Keratinocyte (primary cell): ENCODE measurements at regions not wholly inside any gene's neighbourhood (a gene's known extent, or its start where the extent isn't known, plus 50 kb on each side); places are given as distances from the start of the nearest gene placed in this dataset.

Source experiments
- DNase-seq: peaks from one replicate; pipeline ENCODE4 v3.0.0-alpha.2; 2011; ENCODE audit warnings: low read depth, missing footprints, low spot score
- FAIRE-seq: peaks from 2 replicates; lab custom pipeline; 2011; peaks lifted over from hg19 to GRCh38; lab: Jason Lieb, UNC
- H2AFZ ChIP-seq: 2 replicates; pipeline ENCODE4 v1.6.0; 2012; ENCODE audit warnings: low read length, control low read depth, inconsistent platforms; ENCODE audit not compliant: control insufficient read depth
- H3K27ac ChIP-seq: 2 replicates; pipeline ENCODE4 v1.5.1; 2011; ENCODE audit warnings: low read length; ENCODE audit not compliant: control insufficient read depth, insufficient read depth
- H3K27me3 ChIP-seq: 3 replicates; pipeline ENCODE4 v1.6.0; 2011; ENCODE audit warnings: low read length; ENCODE audit not compliant: control insufficient read depth, insufficient read depth; ENCODE audit errors: extremely low read depth
- H3K36me3 ChIP-seq, 2 experiments: 2 replicates in 1 of 2; 3 replicates in 1 of 2; pipeline ENCODE4 v1.5.1; 2011; ENCODE audit warnings: low read length in 2 of 2, mild to moderate bottlenecking in 1 of 2; ENCODE audit not compliant: control insufficient read depth in 2 of 2, insufficient read depth in 2 of 2; ENCODE audit errors: extremely low read depth in 1 of 2
- H3K4me1 ChIP-seq: 3 replicates; pipeline ENCODE4 v1.5.1; 2011; ENCODE audit warnings: low read length; ENCODE audit not compliant: control insufficient read depth, insufficient read depth; ENCODE audit errors: extremely low read depth
- H3K4me2 ChIP-seq: 3 replicates; pipeline ENCODE4 v1.6.0; 2011; ENCODE audit warnings: low read depth, low read length; ENCODE audit not compliant: control insufficient read depth, insufficient read depth; ENCODE audit errors: extremely low read depth
- H3K4me3 ChIP-seq, 3 experiments: fragments of 200-600 bp in 1 of 3; sonication (generic) in 1 of 3; 2 replicates in 2 of 3; 3 replicates in 1 of 3; pipeline ENCODE4 v1.5.1; 2011 to 2016; ENCODE audit warnings: low read length in 3 of 3, mild to moderate bottlenecking in 3 of 3, control low read depth in 2 of 3, inconsistent platforms in 1 of 3, low read depth in 1 of 3, mixed read lengths in 1 of 3, mixed run types in 1 of 3, moderate library complexity in 1 of 3; ENCODE audit not compliant: control insufficient read depth in 2 of 3, insufficient read depth in 2 of 3; ENCODE audit errors: extremely low read depth in 1 of 3
- H3K79me2 ChIP-seq: 2 replicates; pipeline ENCODE4 v1.6.0; 2012; ENCODE audit warnings: low read length; ENCODE audit not compliant: control insufficient read depth, insufficient read depth
- H3K9ac ChIP-seq: 3 replicates; pipeline ENCODE4 v1.6.0; 2011; ENCODE audit warnings: low read length; ENCODE audit not compliant: control insufficient read depth, insufficient read depth; ENCODE audit errors: extremely low read depth
- H3K9me1 ChIP-seq: 3 replicates; pipeline ENCODE4 v1.6.0; 2011; ENCODE audit warnings: low read length; ENCODE audit not compliant: control insufficient read depth, insufficient read depth; ENCODE audit errors: extremely low read depth
- H3K9me3 ChIP-seq: 2 replicates; pipeline ENCODE4 v1.5.1; 2012; ENCODE audit warnings: low read depth, low read length; ENCODE audit not compliant: control insufficient read depth
- H4K20me1 ChIP-seq: 3 replicates; pipeline ENCODE4 v1.6.0; 2011; ENCODE audit warnings: low read length; ENCODE audit not compliant: control insufficient read depth, insufficient read depth; ENCODE audit errors: extremely low read depth
- CTCF ChIP-seq, 3 experiments: IDR thresholded peaks in 1 of 3; conservative IDR thresholded peaks in 1 of 3; optimal IDR thresholded peaks in 1 of 3; 2 replicates in 2 of 3; 3 replicates in 1 of 3; pipeline versions ENCODE3 to v1.5.1; 2011; ENCODE audit warnings: low read length in 3 of 3, mild to moderate bottlenecking in 3 of 3, moderate library complexity in 2 of 3, control low read depth in 1 of 3, inconsistent platforms in 1 of 3; ENCODE audit not compliant: insufficient read depth in 2 of 3; ENCODE audit errors: extremely low read depth in 1 of 3
- EZH2 ChIP-seq: IDR thresholded peaks from one replicate; pipeline ENCODE4 v1.6.1; 2012; ENCODE audit warnings: inconsistent platforms, mild to moderate bottlenecking, low read length, moderate library complexity
- dilution Hi-C: fragments of 300-500 bp; cut with MboI; formaldehyde crosslinking; loops from one replicate; pipeline ENCODE4 v1.7.0; 2020; ENCODE audit warnings: low sequenced_read_pairs; ENCODE audit not compliant: extremely low pct_ligation_motif_present

- H3K4me3 ChIP-seq = no peak overlapping the region
- dilution Hi-C loops = no loop called here
- no peak overlapping the region for H3K27ac ChIP-seq
- peaks cover 10% of the 10 kb centered on the region for H3K9me3 ChIP-seq
- no peaks in the 10 kb centered on the region for H3K27me3 ChIP-seq
- no peaks in the 10 kb centered on the region for H3K79me2 ChIP-seq
- H3K4me1 ChIP-seq = no peaks in the 10 kb centered on the region
- FAIRE-seq = no peak
- no peak for DNase-seq
- no peaks in the 10 kb centered on the region for H3K9me1 ChIP-seq
- H2AFZ ChIP-seq = no peak overlapping the region
- H3K4me2 ChIP-seq = no peak overlapping the region
- no peaks in the 10 kb centered on the region for H3K36me3 ChIP-seq
- H4K20me1 ChIP-seq = no peaks in the 10 kb centered on the region
- H3K9ac ChIP-seq = no peak overlapping the region
- TF ChIP-seq CTCF (optimal IDR thresholded peaks at IDR 0.05 in 1 of 3, IDR thresholded peaks at IDR 0.05 in 1 of 3, conservative IDR thresholded peaks at IDR 0.05 in 1 of 3; ENCODE audit: extremely low read depth in 1 of 3, insufficient read depth in 2 of 3, low read length in 3 of 3) (no peak), EZH2 (no peak)
Observed at GRCh38 chr14:41257476-41257875, 349.2 kb upstream of the LRFN5 start.

- Histone ChIP-seq H3K9ac (no peak overlapping the region), H3K79me2 (no peaks in the 10 kb centered on the region), H3K4me2 (no peak overlapping the region), H4K20me1 (no peaks in the 10 kb centered on the region), H3K9me1 (no peaks in the 10 kb centered on the region), H3K27ac (no peak overlapping the region), H3K36me3 (no peaks in the 10 kb centered on the region), H2AFZ (no peak overlapping the region), H3K9me3 (no peaks in the 10 kb centered on the region), H3K4me1 (no peaks in the 10 kb centered on the region), H3K4me3 (no peak overlapping the region), H3K27me3 (no peaks in the 10 kb centered on the region)
- no peak for DNase-seq
- dilution Hi-C loops = no loop called here
- FAIRE-seq = no peak
- TF ChIP-seq CTCF (optimal IDR thresholded peaks at IDR 0.05 in 1 of 3, IDR thresholded peaks at IDR 0.05 in 1 of 3, conservative IDR thresholded peaks at IDR 0.05 in 1 of 3; ENCODE audit: extremely low read depth in 1 of 3, insufficient read depth in 2 of 3, low read length in 3 of 3) (no peak), EZH2 (no peak)
Observed at GRCh38 chr14:41235466-41235865, 371.2 kb upstream of the LRFN5 start.
